ENCODE measurements at regions not wholly inside any gene's neighbourhood (a gene's known extent, or its start where the extent isn't known, plus 50 kb on each side); places are given as distances from the start of the nearest gene placed in this dataset.

DNA sequence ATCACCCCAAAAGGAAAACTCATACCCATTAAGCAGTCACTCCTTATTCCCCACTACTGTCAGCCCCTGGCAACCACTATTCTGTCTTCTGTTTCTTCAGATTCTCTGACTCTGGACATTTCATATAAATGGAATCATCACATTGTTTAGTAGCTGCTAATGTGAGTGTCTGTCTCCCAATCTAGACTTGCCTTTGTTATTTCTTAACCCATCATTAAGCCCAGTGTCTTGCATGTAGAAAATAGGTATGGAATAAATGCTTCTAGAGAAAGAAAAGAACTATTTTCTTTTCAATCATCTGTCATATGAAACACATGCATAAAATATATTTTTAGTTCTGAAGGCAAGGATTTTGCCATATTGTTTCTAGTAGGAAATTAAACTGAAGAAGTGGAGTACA is 610.0 kb downstream of the PLPP3 start:
- DNase-seq (no peak), ATAC-seq (no peak)
- peaks cover 2% of the 10 kb centered on the region for H3K9me3 Mint-ChIP-seq (ENCODE audit: low read depth)
- H3K36me3 Mint-ChIP-seq: no peaks in the 10 kb centered on the region
- H3K4me3 Mint-ChIP-seq: no peak overlapping the region
- H3K27me3 Mint-ChIP-seq: no peaks in the 10 kb centered on the region
- H3K27ac Mint-ChIP-seq: no peak overlapping the region
- H3K4me1 Mint-ChIP-seq: no peaks in the 10 kb centered on the region
- CTCF ChIA-PET: no interaction called here

GRCh38 chr1:55968661-55969060 is 610.7 kb downstream of the PLPP3 start:
- no peak for ATAC-seq
- Mint-ChIP-seq H3K4me3 (no peak overlapping the region), H3K27ac (no peak overlapping the region), H3K27me3 (no peaks in the 10 kb centered on the region), H3K36me3 (no peaks in the 10 kb centered on the region), H3K9me3 (ENCODE audit: low read depth) (peaks cover 2% of the 10 kb centered on the region), H3K4me1 (no peaks in the 10 kb centered on the region)
- no peak for DNase-seq
- CTCF ChIA-PET: no interaction called here

DNA sequence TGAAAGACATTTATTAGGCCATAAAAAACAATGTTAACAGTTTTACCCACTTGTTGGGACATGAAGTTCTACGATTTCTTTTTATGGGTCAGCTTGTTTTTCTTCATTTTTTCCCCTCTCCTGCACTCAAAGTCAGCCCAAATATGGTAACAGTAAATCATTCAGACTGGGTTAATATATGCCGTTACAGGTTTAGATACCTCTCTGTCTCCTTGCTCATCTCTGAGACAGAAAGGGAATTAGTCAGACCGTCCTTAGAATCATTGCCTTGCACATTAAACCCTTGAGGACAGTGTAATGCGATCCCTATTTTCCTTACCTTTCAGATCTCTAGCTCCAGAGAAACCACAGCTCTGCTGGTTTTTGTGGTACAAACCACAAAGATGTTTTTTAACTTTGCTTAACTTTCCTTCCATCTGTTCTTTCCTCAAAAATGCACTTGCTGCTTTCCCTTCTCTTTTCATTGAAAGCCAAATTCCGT is 613.3 kb downstream of the PLPP3 start:
- no peaks in the 10 kb centered on the region for H3K27me3 Mint-ChIP-seq
- H3K36me3 Mint-ChIP-seq: no peaks in the 10 kb centered on the region
- CTCF ChIA-PET: no interaction called here
- no peak overlapping the region for H3K27ac Mint-ChIP-seq
- H3K4me3 Mint-ChIP-seq: no peak overlapping the region
- no peaks in the 10 kb centered on the region for H3K9me3 Mint-ChIP-seq (ENCODE audit: low read depth)
- DNase-seq (no peak), ATAC-seq (no peak)
- H3K4me1 Mint-ChIP-seq: no peaks in the 10 kb centered on the region

DNA sequence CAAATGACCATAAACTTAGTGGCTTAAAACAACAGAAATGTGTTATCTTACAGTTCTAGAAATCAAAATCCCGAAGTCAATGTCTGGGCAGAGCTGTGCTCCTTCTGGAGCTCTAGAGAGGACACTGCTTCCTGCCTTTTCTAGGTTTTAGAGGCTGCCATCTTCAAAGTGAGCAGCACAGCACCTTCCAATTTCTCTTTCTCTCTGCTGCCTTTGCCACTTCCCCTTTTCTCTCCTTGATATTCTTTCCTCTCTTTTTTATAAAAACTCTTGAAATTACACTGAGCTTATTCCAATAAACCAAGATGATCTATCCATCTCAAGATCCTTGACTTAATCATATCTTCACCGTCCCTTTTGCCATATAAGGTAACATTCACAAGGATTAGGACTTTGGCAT is 616.9 kb downstream of the PLPP3 start:
- no peaks in the 10 kb centered on the region for H3K4me1 Mint-ChIP-seq
- DNase-seq (no peak), ATAC-seq (no peak)
- H3K9me3 Mint-ChIP-seq (ENCODE audit: low read depth): no peaks in the 10 kb centered on the region
- H3K27ac Mint-ChIP-seq: no peak overlapping the region
- no peak overlapping the region for H3K4me3 Mint-ChIP-seq
- no peaks in the 10 kb centered on the region for H3K36me3 Mint-ChIP-seq
- CTCF ChIA-PET: no interaction called here
- H3K27me3 Mint-ChIP-seq: no peaks in the 10 kb centered on the region

DNA sequence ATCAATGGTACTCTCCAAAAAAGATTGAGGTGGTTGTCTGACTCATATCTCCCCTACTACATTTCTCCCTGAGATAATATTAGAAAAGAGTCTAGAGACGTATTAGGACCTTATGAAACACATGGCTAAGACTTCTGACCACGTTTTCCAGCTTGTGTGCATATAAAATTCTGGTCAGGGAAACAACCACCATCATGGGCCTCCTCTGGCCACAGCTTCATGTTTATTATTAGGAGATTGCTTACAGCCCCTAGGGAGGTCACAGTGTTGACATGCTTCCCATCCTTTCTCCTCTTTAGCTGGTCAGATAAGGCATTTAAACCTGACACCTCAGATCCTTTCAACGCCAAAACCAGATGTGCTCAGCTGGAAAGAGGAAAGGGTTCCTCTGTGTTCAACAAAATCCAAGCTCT is 620.2 kb downstream of the PLPP3 start:
- Mint-ChIP-seq H3K36me3 (no peaks in the 10 kb centered on the region), H3K4me3 (no peak overlapping the region), H3K27ac (no peak overlapping the region), H3K4me1 (no peaks in the 10 kb centered on the region), H3K27me3 (no peaks in the 10 kb centered on the region), H3K9me3 (ENCODE audit: low read depth) (no peaks in the 10 kb centered on the region)
- no peak for ATAC-seq
- no peak for DNase-seq
- CTCF ChIA-PET: no interaction called here

GRCh38 chr1:55958498-55958897 is 620.9 kb downstream of the PLPP3 start:
- no peak overlapping the region for H3K27ac Mint-ChIP-seq
- DNase-seq (no peak), ATAC-seq (no peak)
- no peaks in the 10 kb centered on the region for H3K4me1 Mint-ChIP-seq
- no peaks in the 10 kb centered on the region for H3K27me3 Mint-ChIP-seq
- no peak overlapping the region for H3K4me3 Mint-ChIP-seq
- H3K9me3 Mint-ChIP-seq (ENCODE audit: low read depth): no peaks in the 10 kb centered on the region
- no peaks in the 10 kb centered on the region for H3K36me3 Mint-ChIP-seq
- CTCF ChIA-PET: no interaction called here

DNA sequence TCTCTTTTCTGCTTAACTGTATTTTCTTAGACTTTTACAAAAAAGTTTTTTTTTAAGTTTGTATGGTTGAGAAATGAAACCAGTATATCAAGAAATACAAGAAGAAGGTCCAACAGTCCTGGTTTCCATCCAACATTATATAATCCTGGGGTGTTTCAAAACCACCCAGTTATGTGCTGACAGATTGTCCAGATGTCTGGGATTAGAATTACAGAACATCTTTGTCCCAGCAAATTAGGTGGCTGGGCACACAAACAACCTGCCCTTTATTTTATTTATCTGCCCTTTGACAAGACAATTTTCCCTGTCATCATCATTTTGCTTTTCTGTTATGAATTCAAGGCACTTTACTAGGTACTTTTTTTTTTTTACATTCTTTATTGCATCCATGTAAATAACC is 622.1 kb downstream of the PLPP3 start:
- Mint-ChIP-seq H3K36me3 (no peaks in the 10 kb centered on the region), H3K4me3 (no peak overlapping the region), H3K9me3 (ENCODE audit: low read depth) (no peaks in the 10 kb centered on the region), H3K27me3 (no peaks in the 10 kb centered on the region), H3K27ac (no peak overlapping the region), H3K4me1 (no peaks in the 10 kb centered on the region)
- DNase-seq (no peak), ATAC-seq (no peak)
- CTCF ChIA-PET: no interaction called here

- CTCF ChIA-PET: no interaction called here
- no peak for ATAC-seq
- H3K4me3 Mint-ChIP-seq: no peak overlapping the region
- no peaks in the 10 kb centered on the region for H3K27me3 Mint-ChIP-seq
- no peaks in the 10 kb centered on the region for H3K36me3 Mint-ChIP-seq
- H3K27ac Mint-ChIP-seq: no peak overlapping the region
- no peak for DNase-seq
- no peaks in the 10 kb centered on the region for H3K4me1 Mint-ChIP-seq
- no peaks in the 10 kb centered on the region for H3K9me3 Mint-ChIP-seq (ENCODE audit: low read depth)
Observed at GRCh38 chr1:55955016-55955621, 624.2 kb downstream of the PLPP3 start.

DNA sequence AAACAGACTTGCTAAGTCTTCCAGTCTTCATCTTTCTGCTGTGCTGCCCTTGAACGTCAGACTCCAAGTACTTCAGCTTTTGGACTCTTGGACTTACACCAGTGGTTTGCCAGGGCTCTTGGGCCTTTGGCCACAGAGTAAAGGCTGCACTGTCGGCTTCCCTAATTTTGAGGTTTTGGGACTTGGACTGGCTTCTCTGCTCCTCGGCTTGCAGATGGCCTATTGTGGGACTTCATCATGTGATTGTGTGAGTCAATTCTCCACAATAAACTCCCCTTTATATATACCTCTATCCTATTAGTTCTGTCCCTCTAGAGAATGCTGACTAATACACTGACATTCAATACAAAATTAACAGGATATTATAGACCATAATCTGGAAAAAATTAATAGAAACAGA is 628.1 kb downstream of the PLPP3 start:
- no peaks in the 10 kb centered on the region for H3K27me3 Mint-ChIP-seq
- H3K27ac Mint-ChIP-seq: no peak overlapping the region
- peaks cover 2% of the 10 kb centered on the region for H3K9me3 Mint-ChIP-seq (ENCODE audit: low read depth)
- CTCF ChIA-PET: no interaction called here
- ATAC-seq (no peak), DNase-seq (no peak)
- H3K36me3 Mint-ChIP-seq: no peaks in the 10 kb centered on the region
- no peak overlapping the region for H3K4me3 Mint-ChIP-seq
- H3K4me1 Mint-ChIP-seq: no peaks in the 10 kb centered on the region

- Mint-ChIP-seq H3K4me1 (no peaks in the 10 kb centered on the region), H3K4me3 (no peak overlapping the region), H3K36me3 (no peaks in the 10 kb centered on the region), H3K9me3 (ENCODE audit: low read depth) (peaks cover 2% of the 10 kb centered on the region), H3K27me3 (no peaks in the 10 kb centered on the region), H3K27ac (no peak overlapping the region)
- DNase-seq: no peak
- CTCF ChIA-PET: no interaction called here
- no peak for ATAC-seq
Observed at GRCh38 chr1:55947446-55947845, 631.9 kb downstream of the PLPP3 start.

GRCh38 chr1:55943721-55944435 is 635.5 kb downstream of the PLPP3 start:
- CTCF ChIA-PET: no interaction called here
- no peak overlapping the region for H3K4me3 Mint-ChIP-seq
- peaks cover 2% of the 10 kb centered on the region for H3K9me3 Mint-ChIP-seq (ENCODE audit: low read depth)
- no peaks in the 10 kb centered on the region for H3K4me1 Mint-ChIP-seq
- H3K27ac Mint-ChIP-seq: no peak overlapping the region
- no peak for ATAC-seq
- H3K27me3 Mint-ChIP-seq: no peaks in the 10 kb centered on the region
- no peaks in the 10 kb centered on the region for H3K36me3 Mint-ChIP-seq
- DNase-seq: no peak

DNA sequence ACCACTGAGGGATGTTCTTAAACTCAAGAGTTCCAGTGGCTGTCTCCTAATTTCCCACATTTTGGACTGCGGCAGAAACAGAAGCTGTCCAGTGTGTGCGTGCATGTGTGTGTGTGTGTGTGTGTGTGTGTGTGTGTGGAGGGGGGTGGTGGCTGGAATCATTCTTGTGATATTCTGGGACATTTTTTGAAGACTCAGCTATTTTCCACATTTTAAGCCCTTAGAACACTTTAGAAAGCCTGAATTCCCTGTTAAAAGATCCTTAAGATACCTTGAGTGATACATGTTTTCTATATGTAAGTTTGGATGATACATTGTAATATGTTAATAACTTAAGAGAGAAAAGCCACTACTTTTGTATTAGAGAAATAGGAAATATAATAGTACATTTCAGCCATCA is 636.4 kb downstream of the PLPP3 start:
- H3K27ac Mint-ChIP-seq: no peak overlapping the region

GRCh38 chr1:55939866-55940265 is 639.5 kb downstream of the PLPP3 start:
- Mint-ChIP-seq H3K27ac (no peak overlapping the region), H3K4me3 (no peak overlapping the region), H3K27me3 (no peaks in the 10 kb centered on the region), H3K4me1 (no peaks in the 10 kb centered on the region), H3K9me3 (ENCODE audit: low read depth) (no peaks in the 10 kb centered on the region), H3K36me3 (no peaks in the 10 kb centered on the region)
- no peak for ATAC-seq
- CTCF ChIA-PET: no interaction called here
- DNase-seq: no peak

More for the DNA sequence above, 636.4 kb downstream of the PLPP3 start:
- CTCF ChIA-PET: no interaction called here
- no peak for DNase-seq
- Mint-ChIP-seq H3K4me3 (no peak overlapping the region), H3K36me3 (no peaks in the 10 kb centered on the region), H3K9me3 (ENCODE audit: low read depth) (peaks cover 2% of the 10 kb centered on the region), H3K27me3 (no peaks in the 10 kb centered on the region), H3K4me1 (no peaks in the 10 kb centered on the region)
- no peak for ATAC-seq

DNA sequence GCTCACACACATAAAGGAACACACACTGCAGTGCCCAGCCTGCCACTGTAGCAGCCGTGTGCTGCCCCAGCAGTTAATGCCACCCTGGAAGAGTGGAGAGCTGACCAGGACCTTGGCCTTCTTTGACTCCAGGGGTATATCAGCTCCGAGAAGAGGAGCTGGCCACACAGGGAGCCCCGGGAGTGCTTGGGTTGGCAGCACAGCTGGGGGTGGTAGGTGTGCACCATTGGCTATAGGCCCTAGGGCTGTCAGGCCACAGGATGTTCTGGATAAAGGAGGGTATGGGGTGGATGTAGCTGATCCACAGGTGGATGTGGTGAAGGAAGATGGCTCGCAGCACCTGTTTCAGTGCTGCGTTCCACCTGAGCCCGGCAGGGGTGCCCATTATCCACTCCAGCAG is 640.5 kb downstream of the PLPP3 start:
- H3K36me3 Mint-ChIP-seq: no peaks in the 10 kb centered on the region
- H3K27ac Mint-ChIP-seq: no peak overlapping the region
- no peaks in the 10 kb centered on the region for H3K27me3 Mint-ChIP-seq

More for the DNA sequence above, 640.5 kb downstream of the PLPP3 start:
- H3K4me1 Mint-ChIP-seq: no peaks in the 10 kb centered on the region
- ATAC-seq: no peak
- peaks cover 2% of the 10 kb centered on the region for H3K9me3 Mint-ChIP-seq (ENCODE audit: low read depth)
- H3K4me3 Mint-ChIP-seq: no peak overlapping the region
- DNase-seq: no peak
- CTCF ChIA-PET: no interaction called here

All from activated CD8-positive, alpha-beta memory T cell treated with anti-CD3 and anti-CD28 coated beads, Interleukin-2, amount 10 ng/mL, durations not matched to agents 7 days and 5 days (primary cell).